ENCODE measurements at regions not wholly inside any gene's neighbourhood (a gene's known extent, or its start where the extent isn't known, plus 50 kb on each side); places are given as distances from the start of the nearest gene placed in this dataset.
"Not testable (repeated sequence)": the region's sequence is repeated elsewhere in the genome, so short reads cannot be mapped to it uniquely, and the experiment has no call there.

GRCh38 chr9:64772123-64772736 lies 512.8 kb downstream of the FOXD4L5 start:
- H3K9me3 ChIP-seq (ENCODE audit: control insufficient read depth, low read depth, low read length); H3K27me3 ChIP-seq (ENCODE audit: control insufficient read depth, extremely low read depth, insufficient read depth, low read length); dilution Hi-C loops (cut with MboI; ENCODE audit: extremely low pct_ligation_motif_present, low sequenced_read_pairs); H3K9me1 ChIP-seq (ENCODE audit: control insufficient read depth, extremely low read depth, insufficient read depth, low read length); H3K4me1 ChIP-seq (ENCODE audit: control insufficient read depth, extremely low read depth, insufficient read depth, low read length); DNase-seq (ENCODE audit: low read depth, low spot score); H3K79me2 ChIP-seq (ENCODE audit: control insufficient read depth, insufficient read depth, low read length); H3K36me3 ChIP-seq (ENCODE audit: control insufficient read depth in 2 of 2, extremely low read depth in 1 of 2, insufficient read depth in 2 of 2, low read length in 2 of 2); H2AFZ ChIP-seq (ENCODE audit: control insufficient read depth, low read length); H3K27ac ChIP-seq (ENCODE audit: control insufficient read depth, insufficient read depth, low read length); H3K9ac ChIP-seq (ENCODE audit: control insufficient read depth, extremely low read depth, insufficient read depth, low read length); H3K4me3 ChIP-seq (ENCODE audit: control insufficient read depth in 2 of 3, extremely low read depth in 1 of 3, insufficient read depth in 2 of 3, low read depth in 1 of 3, low read length in 3 of 3); H4K20me1 ChIP-seq (ENCODE audit: control insufficient read depth, extremely low read depth, insufficient read depth, low read length); H3K4me2 ChIP-seq (ENCODE audit: control insufficient read depth, extremely low read depth, insufficient read depth, low read depth, low read length); FAIRE-seq: not testable (repeated sequence)

Measured in keratinocyte (primary cell).